ENCODE measurements at regions not wholly inside any gene's neighbourhood (a gene's known extent, or its start where the extent isn't known, plus 50 kb on each side); places are given as distances from the start of the nearest gene placed in this dataset.

- no peak overlapping the region for H3K4me3 Mint-ChIP-seq
- CTCF ChIA-PET = no interaction called here
- Histone ChIP-seq H3K27ac (ENCODE audit: low read depth in 1 of 2, low read length in 2 of 2) (no peak overlapping the region), H3K4me1 (ENCODE audit: insufficient read depth, low read length) (no peaks in the 10 kb centered on the region), H3K27me3 (ENCODE audit: control insufficient read depth in 1 of 2, insufficient read depth in 2 of 2, low read length in 2 of 2) (no peaks in the 10 kb centered on the region), H3K36me3 (ENCODE audit: insufficient read depth, low read length) (no peaks in the 10 kb centered on the region), H3K9me3 (ENCODE audit: control insufficient read depth in 1 of 2, insufficient read depth in 1 of 2, low read length in 2 of 2) (peaks cover 4 to 17% of the 10 kb centered on the region in 2 experiments), H3K4me3 (ENCODE audit: low read length) (no peak overlapping the region)
- POLR2A ChIA-PET = no interaction called here
- no peaks in the 10 kb centered on the region for H3K4me1 Mint-ChIP-seq (ENCODE audit: low read depth)
- ATAC-seq (ENCODE audit: poor library complexity) (no peak), DNase-seq (no peak)
- H3K27me3 Mint-ChIP-seq = no peaks in the 10 kb centered on the region
- TF ChIP-seq CTCF (IDR thresholded peaks at IDR 0.05) = no peak
- no peak overlapping the region for H3K27ac Mint-ChIP-seq
- H3K36me3 Mint-ChIP-seq (ENCODE audit: low read depth) = no peaks in the 10 kb centered on the region
- intact Hi-C loops (cut with DNase I, micrococcal nuclease) = no loop called here
- peaks cover 11% of the 10 kb centered on the region for H3K9me3 Mint-ChIP-seq
These were observed 137.0 kb downstream of the TINAG start for GRCh38 chr6:54445207-54445606.

- no peaks in the 10 kb centered on the region for H3K27me3 ChIP-seq (ENCODE audit: control insufficient read depth in 1 of 2, insufficient read depth in 2 of 2, low read length in 2 of 2)
- intact Hi-C loops (cut with DNase I, micrococcal nuclease) = no loop called here
- Mint-ChIP-seq H3K4me3 (no peak overlapping the region), H3K36me3 (ENCODE audit: low read depth) (no peaks in the 10 kb centered on the region), H3K9me3 (peaks cover 8% of the 10 kb centered on the region), H3K27me3 (no peaks in the 10 kb centered on the region), H3K4me1 (ENCODE audit: low read depth) (no peaks in the 10 kb centered on the region), H3K27ac (no peak overlapping the region)
- H3K36me3 ChIP-seq (ENCODE audit: insufficient read depth, low read length) = no peaks in the 10 kb centered on the region
- ATAC-seq (ENCODE audit: poor library complexity) (no peak), DNase-seq (no peak)
- no peaks in the 10 kb centered on the region for H3K4me1 ChIP-seq (ENCODE audit: insufficient read depth, low read length)
- TF ChIP-seq CTCF (IDR thresholded peaks at IDR 0.05) = no peak
- CTCF ChIA-PET = no interaction called here
- H3K27ac ChIP-seq (ENCODE audit: low read depth in 1 of 2, low read length in 2 of 2) = no peak overlapping the region
- no peak overlapping the region for H3K4me3 ChIP-seq (ENCODE audit: low read length)
- peaks cover 0 to 3% of the 10 kb centered on the region in 2 experiments for H3K9me3 ChIP-seq (ENCODE audit: control insufficient read depth in 1 of 2, insufficient read depth in 1 of 2, low read length in 2 of 2)
- POLR2A ChIA-PET = no interaction called here
These were observed 140.4 kb downstream of the TINAG start for GRCh38 chr6:54448617-54449016.

GRCh38 chr6:54451516-54451915 is 143.3 kb downstream of the TINAG start:
- no peak for DNase-seq
- no peaks in the 10 kb centered on the region for H3K4me1 Mint-ChIP-seq (ENCODE audit: low read depth)
- CTCF ChIA-PET = no interaction called here
- Histone ChIP-seq H3K27me3 (ENCODE audit: control insufficient read depth in 1 of 2, insufficient read depth in 2 of 2, low read length in 2 of 2) (no peaks in the 10 kb centered on the region), H3K4me3 (ENCODE audit: low read length) (no peak overlapping the region), H3K36me3 (ENCODE audit: insufficient read depth, low read length) (no peaks in the 10 kb centered on the region), H3K9me3 (ENCODE audit: control insufficient read depth in 1 of 2, insufficient read depth in 1 of 2, low read length in 2 of 2) (peaks cover 0 to 4% of the 10 kb centered on the region in 2 experiments), H3K4me1 (ENCODE audit: insufficient read depth, low read length) (no peaks in the 10 kb centered on the region), H3K27ac (ENCODE audit: low read depth in 1 of 2, low read length in 2 of 2) (no peak overlapping the region)
- no peaks in the 10 kb centered on the region for H3K27me3 Mint-ChIP-seq
- H3K36me3 Mint-ChIP-seq (ENCODE audit: low read depth) = no peaks in the 10 kb centered on the region
- no peak for TF ChIP-seq CTCF (IDR thresholded peaks at IDR 0.05)
- H3K27ac Mint-ChIP-seq = no peak overlapping the region
- intact Hi-C loops (cut with DNase I, micrococcal nuclease) = no loop called here
- H3K9me3 Mint-ChIP-seq = peaks cover 15% of the 10 kb centered on the region
- no peak overlapping the region for H3K4me3 Mint-ChIP-seq
- ATAC-seq (ENCODE audit: poor library complexity) = no peak
- POLR2A ChIA-PET = no interaction called here

All from CD4-positive, alpha-beta T cell (primary cell).